Left cardiac atrium (tissue), 4 donors: ENCODE measurements at regions not wholly inside any gene's neighbourhood (a gene's known extent, or its start where the extent isn't known, plus 50 kb on each side); places are given as distances from the start of the nearest gene placed in this dataset.

Source experiments
- ATAC-seq, 2 donors: fragments of 200-7000 bp; cut with Tn5 transposase; one replicate each; pipeline ENCODE4 v1.9.1; 2020; ENCODE audit warnings: mild to moderate bottlenecking in 2 of 2, moderate library complexity in 2 of 2
- DNase-seq: peaks from one replicate; pipeline ENCODE4 v3.0.0-alpha.2; 2020
- intact Hi-C, 2 donors: fragments of 100-400 bp; cut with DNase I; formaldehyde crosslinking; loops; one replicate each; pipeline versions ENCODE4 v1.14.1 to v1.15.1; 2022 to 2023
- donor health status: DM: no; HTN: yes; CAD: no.
- donor health status: DM: no; HTN: yes; CAD: no; lungs with severe emphysema.
- donor health status: DM: yes; HTN: yes; CAD: no.
- donor health status: Dilated cardiomyopathy.

GRCh38 chr11:131254254-131254653 lies 116.2 kb upstream of the NTM start:
- intact Hi-C loops: no loop called here
- DNase-seq (no peak), ATAC-seq (no peak)

GRCh38 chr11:131274233-131274632 lies 96.2 kb upstream of the NTM start:
- DNase-seq (no peak), ATAC-seq (no peak)
- intact Hi-C loops: no loop called here

GRCh38 chr11:131275580-131275979 lies 94.8 kb upstream of the NTM start:
- intact Hi-C loops: no loop called here
- DNase-seq: no peak
- no peak for ATAC-seq

- DNase-seq (no peak), ATAC-seq (no peak)
- intact Hi-C loops: no loop called here
These were observed 91.9 kb upstream of the NTM start for GRCh38 chr11:131278472-131278871.

- no peak for ATAC-seq
- intact Hi-C loops: no loop called here
- no peak for DNase-seq
These were observed 90.6 kb upstream of the NTM start for GRCh38 chr11:131279654-131280384.

- no peak for ATAC-seq
These were observed 89.1 kb upstream of the NTM start for GRCh38 chr11:131281316-131281715.

GRCh38 chr11:131284041-131284440 lies 86.4 kb upstream of the NTM start:
- DNase-seq: no peak
- ATAC-seq: no peak
- intact Hi-C loops: no loop called here

More at GRCh38 chr11:131281316-131281715, 89.1 kb upstream of the NTM start:
- DNase-seq: no peak
- intact Hi-C loops: no loop called here

- no peak for ATAC-seq
- intact Hi-C loops: no loop called here
- no peak for DNase-seq
These were observed 81.8 kb upstream of the NTM start for GRCh38 chr11:131288521-131289091.

GRCh38 chr11:131290185-131290584 lies 80.2 kb upstream of the NTM start:
- intact Hi-C loops: no loop called here
- DNase-seq (no peak), ATAC-seq (no peak)

- intact Hi-C loops: no loop called here
- no peak for DNase-seq
- no peak for ATAC-seq
These were observed 74.4 kb upstream of the NTM start for GRCh38 chr11:131295986-131296385.

- intact Hi-C loops: no loop called here
- DNase-seq (no peak), ATAC-seq (no peak)
These were observed 73.0 kb upstream of the NTM start for GRCh38 chr11:131297441-131297840.

- ATAC-seq: no peak
- no peak for DNase-seq
- intact Hi-C loops: no loop called here
These were observed 70.6 kb upstream of the NTM start for GRCh38 chr11:131299598-131300438.

- no peak for ATAC-seq
- intact Hi-C loops: no loop called here
These were observed 70.0 kb upstream of the NTM start for GRCh38 chr11:131300439-131300717.

GRCh38 chr11:131301306-131301705 lies 69.1 kb upstream of the NTM start:
- intact Hi-C loops: no loop called here
- ATAC-seq (no peak), DNase-seq (no peak)

More at GRCh38 chr11:131300439-131300717, 70.0 kb upstream of the NTM start:
- no peak for DNase-seq

GRCh38 chr11:131302836-131303235 lies 67.6 kb upstream of the NTM start:
- intact Hi-C loops: no loop called here
- ATAC-seq: no peak
- no peak for DNase-seq

- no peak for ATAC-seq
- intact Hi-C loops: no loop called here
- DNase-seq: no peak
These were observed 66.8 kb upstream of the NTM start for GRCh38 chr11:131303611-131304119.

GRCh38 chr11:131305005-131305404 lies 65.4 kb upstream of the NTM start:
- ATAC-seq (no peak), DNase-seq (no peak)
- intact Hi-C loops: no loop called here

- no peak for ATAC-seq
- no peak for DNase-seq
These were observed 62.9 kb upstream of the NTM start for GRCh38 chr11:131307506-131307905.

GRCh38 chr11:131309776-131310175 lies 60.6 kb upstream of the NTM start:
- intact Hi-C loops: no loop called here
- no peak for DNase-seq
- ATAC-seq: no peak

More at GRCh38 chr11:131307506-131307905, 62.9 kb upstream of the NTM start:
- intact Hi-C loops: no loop called here

- no peak for ATAC-seq
- intact Hi-C loops: no loop called here
- no peak for DNase-seq
These were observed 58.5 kb upstream of the NTM start for GRCh38 chr11:131311776-131312514.
